Activated naive CD8-positive, alpha-beta T cell treated with anti-CD3 and anti-CD28 coated beads, Interleukin-2, amount 10 ng/mL, durations not matched to agents 7 days and 5 days (primary cell): ENCODE measurements at regions not wholly inside any gene's neighbourhood (a gene's known extent, or its start where the extent isn't known, plus 50 kb on each side); places are given as distances from the start of the nearest gene placed in this dataset.
A peak's percentile ranks its signal among the peaks of the same experiment; 100 is the strongest.

ENCODE experiments used
- ATAC-seq: fragments of 150-1000 bp; cut with Tn5 transposase; one replicate; pipeline ENCODE4 v1.10.0; 2021; ENCODE audit warnings: low read depth, moderate library complexity
- POLR2A ChIA-PET: fragments of 350-600 bp; sonication (Branson Sonifier 250); formaldehyde crosslinking; loops from one replicate; lab custom pipeline; 2021; ENCODE audit warnings: antibody characterized with exemption; lab: Charles Lee
- DNase-seq: peaks from one replicate; pipeline ENCODE4 v3.0.0; 2021
- H3K27ac Mint-ChIP-seq: one replicate; pipeline ENCODE4 v1.8.0; 2022; ENCODE audit warnings: mild to moderate bottlenecking, mixed read lengths
- H3K27me3 Mint-ChIP-seq: one replicate; pipeline ENCODE4 v1.8.0; 2022; ENCODE audit warnings: mild to moderate bottlenecking, moderate library complexity, mixed read lengths
- H3K36me3 Mint-ChIP-seq: one replicate; pipeline ENCODE4 v1.8.0; 2021; ENCODE audit warnings: mild to moderate bottlenecking, mixed read lengths
- H3K4me1 Mint-ChIP-seq: one replicate; pipeline ENCODE4 v1.8.0; 2021; ENCODE audit warnings: mixed read lengths
- H3K4me3 Mint-ChIP-seq: one replicate; pipeline ENCODE4 v1.8.0; 2022; ENCODE audit warnings: mild to moderate bottlenecking, moderate library complexity, mixed read lengths
- H3K9me3 Mint-ChIP-seq: one replicate; pipeline ENCODE4 v1.8.0; 2021; ENCODE audit warnings: mixed read lengths

- Mint-ChIP-seq H3K27me3 (no peaks in the 10 kb centered on the region), H3K36me3 (no peaks in the 10 kb centered on the region), H3K4me1 (no peaks in the 10 kb centered on the region), H3K27ac (no peak overlapping the region), H3K4me3 (no peak overlapping the region), H3K9me3 (peaks cover 9% of the 10 kb centered on the region)
- ATAC-seq (no peak), DNase-seq (no peak)
- POLR2A ChIA-PET: no interaction called here
These were observed 218.2 kb downstream of the C6orf118 start for GRCh38 chr6:165091121-165091785.

DNA sequence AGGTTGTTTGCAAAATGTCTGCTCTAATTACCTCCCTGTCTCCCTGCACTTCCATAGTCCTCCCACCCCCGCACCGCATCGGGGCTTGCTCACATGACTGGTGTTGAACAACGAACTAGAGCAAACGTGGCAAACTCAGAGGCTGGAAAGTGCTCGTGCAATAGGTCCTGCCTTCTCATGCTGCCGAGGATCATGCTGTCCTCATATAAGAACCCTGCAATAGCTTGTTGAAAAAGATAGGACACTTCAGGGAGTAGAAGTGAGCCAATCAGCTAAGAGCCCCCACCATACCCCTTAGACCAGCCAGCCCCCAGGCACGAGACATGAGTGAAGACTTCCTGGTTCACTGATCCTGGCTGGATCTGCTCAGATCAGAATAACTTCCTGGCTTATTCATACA is 219.2 kb downstream of the C6orf118 start:
- Mint-ChIP-seq H3K27me3 (no peaks in the 10 kb centered on the region), H3K4me3 (no peak overlapping the region), H3K36me3 (no peaks in the 10 kb centered on the region), H3K4me1 (no peaks in the 10 kb centered on the region), H3K9me3 (peaks cover 9% of the 10 kb centered on the region), H3K27ac (no peak overlapping the region)
- POLR2A ChIA-PET: no interaction called here
- no peak for ATAC-seq
- no peak for DNase-seq

DNA sequence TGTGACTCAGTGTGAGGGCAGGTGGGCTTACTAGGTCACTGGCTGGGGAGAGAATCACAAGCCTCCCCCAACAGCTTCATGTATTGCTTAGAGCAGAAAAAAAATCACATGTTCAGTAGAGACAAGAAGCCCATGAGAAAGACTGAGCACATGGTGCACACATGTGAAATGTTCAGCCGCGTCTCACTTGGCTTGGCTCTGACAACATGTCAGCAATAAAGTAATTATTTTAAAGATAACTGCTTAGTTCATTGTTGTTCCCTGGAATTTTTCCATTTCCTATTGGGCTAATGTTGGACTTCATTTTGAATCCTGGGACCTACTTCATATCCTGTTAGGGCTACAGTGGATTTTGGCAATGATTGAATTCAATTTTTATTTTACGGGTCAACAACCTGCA is 222.6 kb downstream of the C6orf118 start:
- Mint-ChIP-seq H3K4me3 (no peak overlapping the region), H3K27ac (no peak overlapping the region), H3K27me3 (no peaks in the 10 kb centered on the region), H3K36me3 (no peaks in the 10 kb centered on the region), H3K9me3 (peaks cover 5% of the 10 kb centered on the region), H3K4me1 (no peaks in the 10 kb centered on the region)
- POLR2A ChIA-PET: no interaction called here
- DNase-seq (no peak), ATAC-seq (no peak)

- DNase-seq: no peak
- peaks cover 3% of the 10 kb centered on the region for H3K9me3 Mint-ChIP-seq
These were observed 226.8 kb downstream of the C6orf118 start for GRCh38 chr6:165082636-165083035.

GRCh38 chr6:165081944-165082532 is 227.4 kb downstream of the C6orf118 start:
- no peaks in the 10 kb centered on the region for H3K4me1 Mint-ChIP-seq
- no peaks in the 10 kb centered on the region for H3K36me3 Mint-ChIP-seq
- no peak overlapping the region for H3K27ac Mint-ChIP-seq
- H3K4me3 Mint-ChIP-seq: no peak overlapping the region
- peaks cover 3% of the 10 kb centered on the region for H3K9me3 Mint-ChIP-seq
- DNase-seq (no peak), ATAC-seq (no peak)
- POLR2A ChIA-PET: no interaction called here
- H3K27me3 Mint-ChIP-seq: no peaks in the 10 kb centered on the region

More at GRCh38 chr6:165082636-165083035, 226.8 kb downstream of the C6orf118 start:
- POLR2A ChIA-PET: no interaction called here
- ATAC-seq: no peak
- Mint-ChIP-seq H3K36me3 (no peaks in the 10 kb centered on the region), H3K4me3 (no peak overlapping the region), H3K27ac (no peak overlapping the region), H3K27me3 (no peaks in the 10 kb centered on the region), H3K4me1 (no peaks in the 10 kb centered on the region)

DNA sequence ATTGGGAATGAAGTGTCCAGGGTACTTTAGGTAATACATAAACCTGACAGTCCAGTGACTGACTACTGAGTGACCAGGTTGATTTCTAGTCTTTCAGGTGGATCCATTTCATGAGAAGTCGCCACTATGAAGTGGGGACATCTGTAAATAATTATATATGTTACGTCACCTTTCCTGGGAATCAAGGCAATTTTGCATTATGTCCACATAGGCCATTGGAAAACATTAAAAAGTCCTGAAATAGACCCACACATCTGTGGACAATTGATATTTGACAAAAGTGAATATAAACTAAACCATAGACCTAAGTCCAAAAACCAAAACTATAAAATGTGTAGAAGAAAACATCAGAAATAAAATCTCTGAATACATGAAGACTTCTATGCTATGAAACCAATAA is 231.5 kb downstream of the C6orf118 start:
- ATAC-seq (no peak), DNase-seq (no peak)
- H3K27ac Mint-ChIP-seq: no peak overlapping the region
- H3K4me3 Mint-ChIP-seq: no peak overlapping the region
- POLR2A ChIA-PET: no interaction called here
- H3K36me3 Mint-ChIP-seq: no peaks in the 10 kb centered on the region
- no peaks in the 10 kb centered on the region for H3K27me3 Mint-ChIP-seq
- peaks cover 3% of the 10 kb centered on the region for H3K9me3 Mint-ChIP-seq
- H3K4me1 Mint-ChIP-seq: no peaks in the 10 kb centered on the region

GRCh38 chr6:165071906-165072305 is 237.5 kb downstream of the C6orf118 start:
- ATAC-seq: no peak
- Mint-ChIP-seq H3K27ac (no peak overlapping the region), H3K9me3 (peaks cover 1% of the 10 kb centered on the region), H3K27me3 (no peaks in the 10 kb centered on the region), H3K4me1 (no peaks in the 10 kb centered on the region), H3K36me3 (no peaks in the 10 kb centered on the region), H3K4me3 (no peak overlapping the region)
- no peak for DNase-seq
- POLR2A ChIA-PET: no interaction called here

GRCh38 chr6:165060720-165061119 is 248.7 kb downstream of the C6orf118 start:
- no peak overlapping the region for H3K27ac Mint-ChIP-seq
- H3K27me3 Mint-ChIP-seq: no peaks in the 10 kb centered on the region
- no peak for ATAC-seq
- H3K36me3 Mint-ChIP-seq: no peaks in the 10 kb centered on the region
- POLR2A ChIA-PET: no interaction called here
- H3K9me3 Mint-ChIP-seq: peaks cover 9% of the 10 kb centered on the region
- H3K4me1 Mint-ChIP-seq: no peaks in the 10 kb centered on the region
- no peak for DNase-seq
- no peak overlapping the region for H3K4me3 Mint-ChIP-seq

- Mint-ChIP-seq H3K27ac (no peak overlapping the region), H3K4me3 (no peak overlapping the region), H3K27me3 (no peaks in the 10 kb centered on the region), H3K4me1 (no peaks in the 10 kb centered on the region), H3K36me3 (no peaks in the 10 kb centered on the region), H3K9me3 (peaks cover 5% of the 10 kb centered on the region)
- DNase-seq (no peak), ATAC-seq (no peak)
- POLR2A ChIA-PET: no interaction called here
These were observed 250.4 kb downstream of the C6orf118 start for GRCh38 chr6:165059032-165059431.

GRCh38 chr6:165056292-165056691 is 253.1 kb downstream of the C6orf118 start:
- H3K36me3 Mint-ChIP-seq: no peaks in the 10 kb centered on the region
- no peak for DNase-seq
- no peaks in the 10 kb centered on the region for H3K4me1 Mint-ChIP-seq
- ATAC-seq: no peak
- no peak overlapping the region for H3K27ac Mint-ChIP-seq
- H3K27me3 Mint-ChIP-seq: no peaks in the 10 kb centered on the region
- H3K9me3 Mint-ChIP-seq: peaks cover 5% of the 10 kb centered on the region
- POLR2A ChIA-PET: interaction anchor here (0.7 kb wide), 1 partner anchor 40 kb away, joined by 4 read pairs; no protein-coding TSS in a partner anchor
- no peak overlapping the region for H3K4me3 Mint-ChIP-seq

DNA sequence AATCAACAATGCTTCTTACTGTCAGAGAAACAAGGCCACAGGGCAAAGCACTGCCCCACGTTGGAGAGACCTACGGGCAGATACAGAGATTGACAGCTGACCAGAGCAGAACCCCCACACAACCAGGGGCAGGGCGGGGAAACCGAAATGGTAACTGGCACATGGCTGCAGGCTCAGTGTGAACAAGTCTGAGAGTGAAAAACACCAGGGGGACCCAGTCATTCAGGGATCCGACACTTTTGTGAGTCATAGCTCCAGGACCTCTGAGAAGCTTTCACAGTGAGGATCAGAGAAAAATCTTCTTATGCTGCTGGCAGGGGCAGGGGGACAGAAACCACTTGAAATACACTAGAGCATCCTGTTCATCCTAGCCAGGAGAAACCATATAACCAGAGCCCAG is 254.2 kb downstream of the C6orf118 start:
- Mint-ChIP-seq H3K9me3 (peaks cover 5% of the 10 kb centered on the region), H3K4me3 (no peak overlapping the region), H3K4me1 (no peaks in the 10 kb centered on the region), H3K36me3 (no peaks in the 10 kb centered on the region), H3K27me3 (no peaks in the 10 kb centered on the region), H3K27ac (no peak overlapping the region)
- no peak for DNase-seq
- no peak for ATAC-seq
- POLR2A ChIA-PET: no interaction called here

DNA sequence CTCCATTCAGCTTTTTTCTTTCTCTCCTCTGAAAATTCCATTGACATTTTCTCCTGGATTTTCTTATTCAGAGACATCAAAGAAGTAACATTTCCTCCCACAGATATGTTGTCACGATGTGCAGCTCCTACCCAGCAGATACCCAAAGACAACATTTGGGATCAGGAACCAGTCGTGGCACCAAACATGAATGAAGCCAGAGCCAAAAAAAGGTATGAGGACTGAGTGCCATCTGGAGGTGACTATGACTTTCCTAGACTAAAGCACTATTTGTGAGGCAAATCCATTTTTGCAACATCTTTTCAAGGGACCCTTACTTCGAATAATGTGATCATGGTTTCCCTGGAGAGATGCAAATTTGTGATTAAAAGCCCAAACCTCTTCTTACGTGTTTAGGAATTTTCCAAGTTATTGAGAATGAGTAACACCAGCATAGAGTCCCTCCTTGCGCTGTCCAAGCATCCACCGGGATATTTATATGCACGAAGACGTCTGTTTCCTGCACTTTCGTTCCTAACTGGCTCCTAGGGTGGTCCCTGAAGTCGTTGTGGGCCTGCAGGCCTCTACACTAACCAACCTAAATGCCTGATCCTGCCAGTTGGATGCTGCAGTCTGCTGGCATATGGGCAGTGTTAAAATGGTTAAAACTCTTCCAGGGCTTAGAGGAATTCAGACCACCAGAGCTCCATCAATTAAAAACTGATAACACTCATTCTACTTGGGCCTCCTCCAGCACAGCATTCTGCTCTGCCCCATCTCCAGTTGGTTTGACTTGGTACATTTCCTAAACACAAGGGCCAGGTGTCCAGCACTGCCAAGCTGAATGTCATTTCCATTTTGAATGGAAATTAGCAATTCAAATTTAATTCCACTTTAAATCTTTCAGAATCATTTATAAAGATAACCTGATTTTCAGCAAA is 256.6 kb downstream of the C6orf118 start:
- POLR2A ChIA-PET: no interaction called here
- H3K36me3 Mint-ChIP-seq: no peaks in the 10 kb centered on the region
- no peak overlapping the region for H3K27ac Mint-ChIP-seq
- ATAC-seq (no peak), DNase-seq (no peak)
- peaks cover 8% of the 10 kb centered on the region for H3K9me3 Mint-ChIP-seq
- no peak overlapping the region for H3K4me3 Mint-ChIP-seq
- no peaks in the 10 kb centered on the region for H3K27me3 Mint-ChIP-seq
- no peaks in the 10 kb centered on the region for H3K4me1 Mint-ChIP-seq

GRCh38 chr6:165049362-165049761 is 260.0 kb downstream of the C6orf118 start:
- peaks cover 14% of the 10 kb centered on the region for H3K9me3 Mint-ChIP-seq
- no peaks in the 10 kb centered on the region for H3K36me3 Mint-ChIP-seq
- ATAC-seq (no peak), DNase-seq (peak; percentile 27)
- H3K4me3 Mint-ChIP-seq: no peak overlapping the region
- H3K27me3 Mint-ChIP-seq: no peaks in the 10 kb centered on the region
- no peak overlapping the region for H3K27ac Mint-ChIP-seq
- POLR2A ChIA-PET: no interaction called here
- H3K4me1 Mint-ChIP-seq: no peaks in the 10 kb centered on the region
